Ascending aorta (tissue), 2 donors: ENCODE measurements at regions not wholly inside any gene's neighbourhood (a gene's known extent, or its start where the extent isn't known, plus 50 kb on each side); places are given as distances from the start of the nearest gene placed in this dataset.

Source experiments
- DNase-seq, 2 donors: peaks; one replicate each; pipeline ENCODE4 v3.0.0-alpha.2; 2019; ENCODE audit warnings: low spot score in 2 of 2
- H3K27ac ChIP-seq, 2 donors: fragments of 200-600 bp; sonication (generic); one replicate each; pipeline ENCODE4 v1.5.1; 2016 to 2017; ENCODE audit warnings: mild to moderate bottlenecking in 1 of 2
- H3K27me3 ChIP-seq: fragments of 200-600 bp; sonication (generic); one replicate; pipeline ENCODE4 v1.5.1; 2017
- H3K36me3 ChIP-seq, 2 donors: fragments of 200-600 bp; sonication (generic); one replicate each; pipeline ENCODE4 v1.5.1; 2016
- H3K4me1 ChIP-seq, 2 donors: fragments of 200-600 bp; sonication (generic); one replicate each; pipeline ENCODE4 v1.5.1; 2016 to 2017; ENCODE audit warnings: mild to moderate bottlenecking in 1 of 2
- H3K4me3 ChIP-seq, 2 donors: fragments of 200-600 bp; sonication (generic); one replicate each; pipeline ENCODE4 v1.5.1; 2016 to 2017; ENCODE audit warnings: mild to moderate bottlenecking in 1 of 2
- H3K9me3 ChIP-seq, 2 donors: fragments of 200-600 bp; sonication (generic); one replicate each; pipeline ENCODE4 v1.5.1; 2016
- CTCF ChIP-seq, 3 experiments: fragments of 200-600 bp in 2 of 3; fragments of 450-650 bp in 1 of 3; sonication (generic) in 2 of 3; IDR thresholded peaks; one replicate each; pipeline ENCODE4 v1.5.1; 2016 to 2019; ENCODE audit warnings: antibody characterized with exemption in 3 of 3, mild to moderate bottlenecking in 1 of 3, moderate library complexity in 1 of 3
- intact Hi-C: fragments of 100-400 bp; cut with DNase I; formaldehyde crosslinking; loops from one replicate; pipeline ENCODE4 v1.15.1; 2023

- Histone ChIP-seq H3K36me3 (no peaks in the 10 kb centered on the region), H3K4me3 (no peak overlapping the region), H3K27me3 (no peaks in the 10 kb centered on the region), H3K27ac (no peak overlapping the region), H3K9me3 (no peaks in the 10 kb centered on the region), H3K4me1 (no peaks in the 10 kb centered on the region)
- DNase-seq = no peak
- TF ChIP-seq CTCF (IDR thresholded peaks at IDR 0.05) = no peak
- intact Hi-C loops = no loop called here
Observed at GRCh38 chr4:57632564-57632963, 522.4 kb upstream of the IGFBP7 start.

DNA sequence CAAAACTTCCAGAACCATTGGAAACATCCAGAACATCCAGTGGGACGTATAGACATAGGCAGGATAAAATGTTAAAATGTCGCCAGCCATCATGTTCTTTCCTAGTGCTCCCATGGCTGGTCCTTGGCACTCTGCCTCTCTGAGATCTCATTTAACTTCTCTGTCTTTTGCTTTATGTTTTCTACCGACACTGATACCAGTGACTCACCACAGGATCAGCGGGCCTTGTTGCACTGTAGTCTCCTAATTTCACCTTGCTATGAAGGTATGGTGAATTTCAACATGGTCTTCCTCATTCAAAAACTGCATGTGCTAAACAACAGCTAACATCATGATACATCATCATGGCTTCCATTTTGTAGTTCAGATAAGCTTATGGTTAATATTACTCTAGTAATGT lies 521.0 kb upstream of the IGFBP7 start:
- H3K27me3 ChIP-seq = no peaks in the 10 kb centered on the region
- no peaks in the 10 kb centered on the region for H3K9me3 ChIP-seq
- no peak overlapping the region for H3K4me3 ChIP-seq
- TF ChIP-seq CTCF (IDR thresholded peaks at IDR 0.05) = no peak
- no peak for DNase-seq
- no peaks in the 10 kb centered on the region for H3K36me3 ChIP-seq
- intact Hi-C loops = no loop called here
- H3K27ac ChIP-seq = no peak overlapping the region
- no peaks in the 10 kb centered on the region for H3K4me1 ChIP-seq

- Histone ChIP-seq H3K4me1 (no peaks in the 10 kb centered on the region), H3K27me3 (no peaks in the 10 kb centered on the region), H3K27ac (no peak overlapping the region), H3K4me3 (no peak overlapping the region), H3K36me3 (no peaks in the 10 kb centered on the region), H3K9me3 (no peaks in the 10 kb centered on the region)
- intact Hi-C loops = no loop called here
- DNase-seq = no peak
- no peak for TF ChIP-seq CTCF (IDR thresholded peaks at IDR 0.05)
Observed at GRCh38 chr4:57628004-57628403, 517.8 kb upstream of the IGFBP7 start.

DNA sequence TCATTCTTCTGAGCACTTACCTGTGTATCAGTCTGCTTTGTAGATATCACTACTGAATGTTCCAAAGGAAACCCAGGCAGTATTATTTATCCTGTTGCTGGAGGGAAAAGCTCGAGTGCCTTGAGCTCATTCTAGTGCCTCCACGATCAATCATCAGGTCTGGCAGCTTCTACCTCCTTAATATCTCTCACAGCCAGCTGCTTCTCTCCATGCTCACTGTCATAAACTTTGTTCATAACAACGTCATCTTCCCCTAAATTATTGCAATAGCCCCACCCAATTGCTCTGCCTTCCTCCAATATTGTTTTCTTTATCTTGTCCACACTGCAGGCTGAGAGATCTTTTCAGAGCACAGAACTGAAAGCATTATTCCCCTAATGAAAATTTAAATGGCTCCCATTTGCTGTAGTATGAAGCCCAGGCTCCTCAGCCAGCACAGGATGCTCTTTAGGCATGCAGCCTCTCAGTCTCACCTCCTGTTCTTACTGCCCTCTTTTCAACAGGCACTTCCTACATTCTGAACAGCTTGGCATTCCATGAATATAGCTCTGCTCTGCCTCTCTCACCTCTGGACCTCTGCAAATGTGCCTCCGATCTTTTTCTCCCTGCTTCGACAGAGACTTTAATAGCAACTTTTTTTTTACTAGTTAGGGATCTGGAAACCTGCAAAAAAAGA lies 504.2 kb upstream of the IGFBP7 start:
- intact Hi-C loops = no loop called here
- no peaks in the 10 kb centered on the region for H3K9me3 ChIP-seq
- H3K27me3 ChIP-seq = no peaks in the 10 kb centered on the region
- TF ChIP-seq CTCF (IDR thresholded peaks at IDR 0.05) = no peak
- H3K27ac ChIP-seq = no peak overlapping the region
- H3K4me1 ChIP-seq = no peaks in the 10 kb centered on the region
- H3K36me3 ChIP-seq = no peaks in the 10 kb centered on the region
- DNase-seq = no peak
- no peak overlapping the region for H3K4me3 ChIP-seq

DNA sequence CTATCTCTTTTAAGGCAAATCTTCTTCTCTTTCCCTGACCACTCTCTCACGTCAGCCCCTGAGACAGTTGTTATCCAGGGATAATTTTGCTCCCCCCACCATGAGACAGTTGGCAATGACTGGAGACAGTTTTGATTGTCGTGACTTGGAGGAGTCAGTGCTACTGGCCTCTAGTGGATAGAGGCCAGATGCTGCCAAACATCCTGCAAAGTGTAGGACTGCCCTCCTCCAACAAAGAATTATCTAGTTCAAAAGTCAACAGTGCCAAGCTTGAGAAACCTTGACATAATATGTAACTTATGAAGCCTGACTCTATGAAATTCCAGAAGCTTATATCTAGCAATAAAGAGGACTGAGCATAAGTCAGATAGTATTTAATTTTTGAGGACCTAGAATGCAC lies 502.1 kb upstream of the IGFBP7 start:
- Histone ChIP-seq H3K9me3 (no peaks in the 10 kb centered on the region), H3K36me3 (no peaks in the 10 kb centered on the region), H3K27ac (no peak overlapping the region), H3K4me3 (no peak overlapping the region), H3K4me1 (no peaks in the 10 kb centered on the region), H3K27me3 (no peaks in the 10 kb centered on the region)
- no peak for DNase-seq
- no peak for TF ChIP-seq CTCF (IDR thresholded peaks at IDR 0.05)
- intact Hi-C loops = no loop called here
